GM19438 (cell line): ENCODE measurements at regions not wholly inside any gene's neighbourhood (a gene's known extent, or its start where the extent isn't known, plus 50 kb on each side); places are given as distances from the start of the nearest gene placed in this dataset.

Source experiments
- ATAC-seq: cut with Tn5 transposase; IDR thresholded peaks from one replicate; pipeline ENCODE4 v1.9.1; 2021; ENCODE audit warnings: low read depth; ENCODE audit not compliant: unreplicated experiment

GRCh38 chr2:67689651-67690050 lies 292.5 kb downstream of the ETAA1 start:
- no peak for ATAC-seq

GRCh38 chr2:67694445-67694844 lies 297.3 kb downstream of the ETAA1 start:
- no peak for ATAC-seq

- no peak for ATAC-seq
Measured at GRCh38 chr2:67701011-67701410, 303.9 kb downstream of the ETAA1 start.

- no peak for ATAC-seq
Measured at GRCh38 chr2:67702284-67702683, 305.2 kb downstream of the ETAA1 start.

GRCh38 chr2:67702937-67703336 lies 305.8 kb downstream of the ETAA1 start:
- no peak for ATAC-seq

- no peak for ATAC-seq
Measured at GRCh38 chr2:67706082-67706481, 308.9 kb downstream of the ETAA1 start.

- no peak for ATAC-seq
Measured at GRCh38 chr2:67707896-67708295, 310.8 kb downstream of the ETAA1 start.

GRCh38 chr2:67709835-67710234 lies 312.7 kb downstream of the ETAA1 start:
- ATAC-seq, result no peak

- no peak for ATAC-seq
Measured at GRCh38 chr2:67712484-67712883, 315.4 kb downstream of the ETAA1 start.

- no peak for ATAC-seq
Measured at GRCh38 chr2:67713376-67713775, 316.2 kb downstream of the ETAA1 start.

- ATAC-seq, result no peak
Measured at GRCh38 chr2:67716895-67717396, 319.8 kb downstream of the ETAA1 start.

- ATAC-seq, result no peak
Measured at GRCh38 chr2:67717692-67718091, 320.6 kb downstream of the ETAA1 start.

- ATAC-seq, result no peak
Measured at GRCh38 chr2:67719351-67719750, 322.2 kb downstream of the ETAA1 start.

GRCh38 chr2:67721516-67721915 lies 324.4 kb downstream of the ETAA1 start:
- no peak for ATAC-seq

- no peak for ATAC-seq
Measured at GRCh38 chr2:67724261-67724660, 327.1 kb downstream of the ETAA1 start.

- no peak for ATAC-seq
Measured at GRCh38 chr2:67725731-67726130, 328.6 kb downstream of the ETAA1 start.

- no peak for ATAC-seq
Measured at GRCh38 chr2:67726416-67726815, 329.3 kb downstream of the ETAA1 start.

GRCh38 chr2:67727131-67727530 lies 330.0 kb downstream of the ETAA1 start:
- ATAC-seq, result no peak

- ATAC-seq, result no peak
Measured at GRCh38 chr2:67727623-67728022, 330.5 kb downstream of the ETAA1 start.

GRCh38 chr2:67729474-67729873 lies 332.3 kb downstream of the ETAA1 start:
- no peak for ATAC-seq

GRCh38 chr2:67733517-67733916 lies 329.3 kb downstream of the C1D start:
- ATAC-seq, result no peak

- no peak for ATAC-seq
Measured at GRCh38 chr2:67752199-67752598, 310.6 kb downstream of the C1D start.

- no peak for ATAC-seq
Measured at GRCh38 chr2:67752969-67753368, 309.8 kb downstream of the C1D start.
